ENCODE measurements at regions not wholly inside any gene's neighbourhood (a gene's known extent, or its start where the extent isn't known, plus 50 kb on each side); places are given as distances from the start of the nearest gene placed in this dataset.

- TF ChIP-seq CTCF (IDR thresholded peaks at IDR 0.05; ENCODE audit: borderline replicate concordance, extremely low read depth, low read length, poor library complexity, severe bottlenecking) (no peak), EZH2 (IDR thresholded peaks at IDR 0.05; ENCODE audit: borderline replicate concordance, low read depth, low read length, severe bottlenecking) (no peak)
Measured at GRCh38 chr3:153757839-153758238, 363.4 kb upstream of the ARHGEF26 start.
